HCT116 (cell line): ENCODE measurements at regions not wholly inside any gene's neighbourhood (a gene's known extent, or its start where the extent isn't known, plus 50 kb on each side); places are given as distances from the start of the nearest gene placed in this dataset.

Experiments
- ATAC-seq: fragments of 200-7000 bp; cut with Tn5 transposase; 2 replicates; pipeline ENCODE4 v1.9.1; 2020; ENCODE audit warnings: mild to moderate bottlenecking, moderate library complexity
- BruUV-seq: library from RNA; stranded (reverse); fragments of 400-500 nt; replicated peaks from 2 replicates; lab custom pipeline; 2021; lab: Mats Ljungman, UMichigan
- CTCF ChIA-PET: fragments of 300-600 bp; sonication (Branson Sonifier 250); formaldehyde crosslinking; loops from one replicate; lab custom pipeline; 2021; ENCODE audit warnings: antibody characterized with exemption; lab: Charles Lee
- POLR2A ChIA-PET: fragments of 300-600, 350-600 bp; sonication (Branson Sonifier 250); formaldehyde crosslinking; loops from one replicate; lab custom pipeline; 2021; ENCODE audit warnings: antibody characterized with exemption; lab: Charles Lee
- RAD21 ChIA-PET, 2 experiments: fragments of 300-600 bp; sonication (Branson Sonifier 250); formaldehyde crosslinking; loops; one replicate each; lab custom pipeline; 2023; ENCODE audit warnings: low total read pairs in 2 of 2; ENCODE audit not compliant: uncharacterized antibody in 2 of 2, unreplicated experiment in 2 of 2, low non-redundant PET in 1 of 2; lab: Charles Lee
- DNase-seq: peaks from one replicate; pipeline ENCODE4 v3.0.0-alpha.2; 2010; ENCODE audit warnings: low read depth, low spot score
- H2AFZ ChIP-seq: fragments of 200-600 bp; shearing (Covaris generic), sonication (generic); 2 replicates; pipeline ENCODE4 v1.6.1; 2017; ENCODE audit warnings: low read depth, mixed run types, mixed read lengths, antibody characterized with exemption, low read length; ENCODE audit not compliant: poor library complexity, severe bottlenecking
- H3K27ac ChIP-seq: 2 replicates; pipeline ENCODE4 v1.5.1; 2012; ENCODE audit warnings: low read depth, low read length
- H3K27me3 ChIP-seq: fragments of 200-600 bp; sonication (generic); 2 replicates; pipeline ENCODE4 v1.6.1; 2016; ENCODE audit warnings: mixed run types, low read length, mixed read lengths; ENCODE audit not compliant: insufficient read depth
- H3K36me3 ChIP-seq, 2 experiments: fragments of 200-500 bp in 1 of 2; fragments of 200-600 bp in 1 of 2; sonication (Bioruptor generic) in 1 of 2; sonication (generic) in 1 of 2; 2 replicates each; pipeline versions ENCODE4 v1.5.1 to v1.6.1; 2014 to 2016; ENCODE audit warnings: low read length in 2 of 2, inconsistent platforms in 1 of 2, mixed read lengths in 1 of 2, mixed run types in 1 of 2; ENCODE audit not compliant: insufficient read depth in 2 of 2, control insufficient read depth in 1 of 2
- H3K4me1 ChIP-seq, 2 experiments: fragments of 200-600 bp in 1 of 2; sonication (generic) in 1 of 2; 2 replicates each; pipeline versions ENCODE4 v1.5.1 to v1.6.1; 2012 to 2017; ENCODE audit warnings: low read length in 2 of 2, inconsistent platforms in 1 of 2, mild to moderate bottlenecking in 1 of 2, mixed read lengths in 1 of 2, mixed run types in 1 of 2, moderate library complexity in 1 of 2; ENCODE audit not compliant: insufficient read depth in 2 of 2, control insufficient read depth in 1 of 2
- H3K4me2 ChIP-seq: fragments of 200-600 bp; sonication (generic); 2 replicates; pipeline ENCODE4 v1.6.1; 2017; ENCODE audit warnings: mixed run types, low read length, mixed read lengths
- H3K4me3 ChIP-seq, 2 experiments: fragments of 200-600 bp in 1 of 2; sonication (generic) in 1 of 2; replicated peaks in 1 of 2; 2 replicates each; pipeline ENCODE4 v1.5.1; 2011 to 2016; ENCODE audit warnings: low read length in 2 of 2, control low read depth in 1 of 2, low read depth in 1 of 2, mild to moderate bottlenecking in 1 of 2, mixed read lengths in 1 of 2, mixed run types in 1 of 2
- H3K79me2 ChIP-seq: fragments of 200-600 bp; sonication (generic); 2 replicates; pipeline ENCODE4 v1.6.1; 2017; ENCODE audit warnings: mild to moderate bottlenecking, mixed run types, low read length, moderate library complexity, mixed read lengths; ENCODE audit not compliant: insufficient read depth
- H3K9ac ChIP-seq: fragments of 200-600 bp; sonication (generic); 2 replicates; pipeline ENCODE4 v1.6.1; 2016; ENCODE audit warnings: low read length, mixed read lengths
- H3K9me2 ChIP-seq: fragments of 200-600 bp; sonication (generic), shearing (Covaris generic); 2 replicates; pipeline ENCODE4 v1.6.1; 2017; ENCODE audit warnings: mixed run types, mild to moderate bottlenecking, moderate library complexity; ENCODE audit not compliant: insufficient read depth
- H3K9me3 ChIP-seq, 2 experiments: fragments of 200-500 bp in 1 of 2; fragments of 200-600 bp in 1 of 2; sonication (Bioruptor generic) in 1 of 2; sonication (generic) in 1 of 2; 2 replicates each; pipeline ENCODE4 v1.6.1; 2014 to 2017; ENCODE audit warnings: low read length in 2 of 2, mixed read lengths in 2 of 2, inconsistent platforms in 1 of 2, low read depth in 1 of 2, mild to moderate bottlenecking in 1 of 2, mixed run types in 1 of 2, moderate library complexity in 1 of 2; ENCODE audit not compliant: control insufficient read depth in 1 of 2, insufficient read depth in 1 of 2
- H4K20me1 ChIP-seq: fragments of 200-600 bp; sonication (generic), shearing (Covaris generic); 2 replicates; pipeline ENCODE4 v1.6.1; 2017; ENCODE audit warnings: mixed run types, mild to moderate bottlenecking, moderate library complexity; ENCODE audit not compliant: insufficient read depth
- CEBPB ChIP-seq: IDR thresholded peaks from 2 replicates; pipeline ENCODE4 v1.6.1; 2012; ENCODE audit warnings: low read depth
- EGR1 ChIP-seq: IDR thresholded peaks from 2 replicates; pipeline ENCODE4 v1.6.1; 2012; ENCODE audit warnings: low read depth
- ELF1 ChIP-seq: IDR thresholded peaks from 2 replicates; pipeline ENCODE4 v1.6.1; 2012; ENCODE audit warnings: low read depth, borderline replicate concordance
- EZH2 ChIP-seq: fragments of 200-600 bp; sonication (generic); IDR thresholded peaks from 2 replicates; pipeline ENCODE4 v1.6.1; 2017; ENCODE audit warnings: antibody characterized with exemption, mixed run types
- EZH2phosphoT487 ChIP-seq: fragments of 200-600 bp; IDR thresholded peaks from 2 replicates; pipeline ENCODE4 v1.6.1; 2018; ENCODE audit warnings: antibody characterized with exemption, borderline replicate concordance
- FOSL1 ChIP-seq: IDR thresholded peaks from 2 replicates; pipeline ENCODE4 v1.6.1; 2012; ENCODE audit warnings: low read depth
- JUND ChIP-seq: IDR thresholded peaks from 2 replicates; pipeline ENCODE4 v1.6.1; 2012
- POLR2AphosphoS5 ChIP-seq: IDR thresholded peaks from 2 replicates; pipeline ENCODE4 v1.6.1; 2011; ENCODE audit warnings: mild to moderate bottlenecking, low read depth, low read length, moderate library complexity
- RAD21 ChIP-seq: IDR thresholded peaks from 2 replicates; pipeline ENCODE4 v1.6.1; 2012; ENCODE audit warnings: low read depth, mild to moderate bottlenecking
- REST ChIP-seq: IDR thresholded peaks from 2 replicates; pipeline ENCODE4 v1.6.1; 2012; ENCODE audit warnings: low read depth
- SIN3A ChIP-seq: IDR thresholded peaks from 2 replicates; pipeline ENCODE4 v1.6.1; 2012; ENCODE audit warnings: low read depth
- SP1 ChIP-seq: IDR thresholded peaks from 2 replicates; pipeline ENCODE4 v1.6.1; 2012; ENCODE audit warnings: low read depth
- SRF ChIP-seq: IDR thresholded peaks from 2 replicates; pipeline ENCODE4 v1.6.1; 2012; ENCODE audit warnings: low read depth
- TCF7L2 ChIP-seq: IDR thresholded peaks from 2 replicates; pipeline ENCODE4 v1.7.0; 2011; ENCODE audit warnings: borderline replicate concordance, inconsistent platforms; ENCODE audit not compliant: insufficient read depth, insufficient read length; ENCODE audit errors: extremely low read depth
- ZFX ChIP-seq: fragments of 450-650 bp; IDR thresholded peaks from 2 replicates; pipeline ENCODE4 v1.6.1; 2017
- ZNF274 ChIP-seq: fragments of 200-500 bp; sonication (Bioruptor generic); IDR thresholded peaks from 2 replicates; pipeline ENCODE4 v1.6.1; 2014; ENCODE audit warnings: mild to moderate bottlenecking, low read depth, low read length, inconsistent platforms
- intact Hi-C: fragments of 100-400 bp; cut with micrococcal nuclease; formaldehyde crosslinking; loops from 2 replicates; pipeline ENCODE4 v1.10.0; 2022
- TF ChIP-seq, protein P1 (sequence below): IDR thresholded peaks from 2 replicates; pipeline ENCODE4 v1.6.1; 2012

- H4K20me1 ChIP-seq = no peaks in the 10 kb centered on the region
- H3K27ac ChIP-seq = no peak overlapping the region
- TF ChIP-seq, protein P1, sequence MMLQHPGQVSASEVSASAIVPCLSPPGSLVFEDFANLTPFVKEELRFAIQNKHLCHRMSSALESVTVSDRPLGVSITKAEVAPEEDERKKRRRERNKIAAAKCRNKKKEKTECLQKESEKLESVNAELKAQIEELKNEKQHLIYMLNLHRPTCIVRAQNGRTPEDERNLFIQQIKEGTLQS = no peak
- TF ChIP-seq REST (no peak), RAD21 (no peak), EZH2phosphoT487 (no peak), EGR1 (no peak), JUND (no peak), SRF (no peak), EZH2 (no peak), POLR2AphosphoS5 (no peak), ELF1 (no peak), FOSL1 (no peak), CEBPB (no peak), ZNF274 (no peak), ZFX (no peak), TCF7L2 (no peak), SP1 (no peak), SIN3A (no peak)
- TF ChIP-seq, all 23 proteins: peak for 0
- intact Hi-C loops = no loop called here
- POLR2A ChIA-PET = no interaction called here
- no peak overlapping the region for H3K4me2 ChIP-seq
- peaks cover 3 to 5% of the 10 kb centered on the region in 2 experiments; a peak in 2 of 4 replicates for H3K9me3 ChIP-seq
- no peaks in the 10 kb centered on the region for H3K27me3 ChIP-seq
- no TSS peak for BruUV-seq
- H3K9me2 ChIP-seq = no peaks in the 10 kb centered on the region
- RAD21 ChIA-PET = no interaction called here
- H3K79me2 ChIP-seq = no peaks in the 10 kb centered on the region
- DNase-seq (no peak), ATAC-seq (no peak)
- CTCF ChIA-PET = no interaction called here
- no peak overlapping the region for H2AFZ ChIP-seq
- no peaks in the 10 kb centered on the region for H3K36me3 ChIP-seq
- H3K4me1 ChIP-seq = no peaks in the 10 kb centered on the region
- H3K4me3 ChIP-seq = no peak overlapping the region
- H3K9ac ChIP-seq = no peak overlapping the region
These were observed 1093.3 kb upstream of the CDH6 start for GRCh38 chr5:30100148-30100713.
